Activated T-cell treated with anti-CD3 and anti-CD28 coated beads, Interleukin-2, amount 50 U/mL, for 72 hours (primary cell): ENCODE measurements at regions not wholly inside any gene's neighbourhood (a gene's known extent, or its start where the extent isn't known, plus 50 kb on each side); places are given as distances from the start of the nearest gene placed in this dataset.

ENCODE experiments used
- ATAC-seq, 2 donors: fragments of 150-1000 bp; cut with Tn5 transposase; replicated peaks in 1 of 2; 2 replicates each; pipeline ENCODE4 v1.10.0; 2021; ENCODE audit warnings: moderate library complexity in 2 of 2, mild to moderate bottlenecking in 1 of 2
- DNase-seq, 2 donors: peaks; one replicate each; pipeline ENCODE4 v3.0.0; 2021 to 2022; ENCODE audit warnings: mixed read lengths in 1 of 2
- H3K27ac Mint-ChIP-seq: one replicate; pipeline ENCODE4 v1.8.0; 2022; ENCODE audit warnings: mild to moderate bottlenecking, moderate library complexity, mixed read lengths
- H3K27me3 Mint-ChIP-seq: one replicate; pipeline ENCODE4 v1.8.0; 2022; ENCODE audit warnings: low read depth, mixed read lengths
- H3K36me3 Mint-ChIP-seq, 2 donors: one replicate each; pipeline ENCODE4 v1.8.0; 2022; ENCODE audit warnings: mixed read lengths in 2 of 2, mild to moderate bottlenecking in 1 of 2; ENCODE audit not compliant: insufficient read depth in 2 of 2
- H3K4me1 Mint-ChIP-seq: one replicate; pipeline ENCODE4 v1.8.0; 2022; ENCODE audit warnings: low read depth, mixed read lengths
- H3K4me3 Mint-ChIP-seq, 2 donors: one replicate each; pipeline ENCODE4 v1.8.0; 2022; ENCODE audit warnings: mild to moderate bottlenecking in 2 of 2, mixed read lengths in 2 of 2, moderate library complexity in 2 of 2
- H3K9me3 Mint-ChIP-seq, 2 donors: one replicate each; pipeline ENCODE4 v1.8.0; 2022; ENCODE audit warnings: mixed read lengths in 2 of 2

DNA sequence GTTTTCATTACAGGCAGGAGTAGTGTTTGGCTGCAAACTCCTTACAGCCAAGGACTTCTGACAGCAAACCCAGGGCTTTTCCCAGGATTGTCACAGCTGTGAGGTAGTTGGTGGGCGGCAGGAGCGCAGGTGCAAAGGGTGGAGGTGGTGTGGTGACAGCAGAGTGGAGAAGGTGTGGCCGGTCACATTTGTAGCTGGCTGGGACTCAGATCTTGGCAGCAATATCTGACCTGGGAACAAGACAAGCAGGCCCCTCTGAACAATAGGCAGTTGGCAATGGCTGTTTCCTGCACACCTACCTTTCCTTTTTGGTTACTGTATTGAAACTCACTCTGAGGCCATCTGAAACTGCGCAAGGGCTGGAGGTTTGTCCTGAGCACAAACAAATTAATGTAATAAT lies 327.3 kb downstream of the COG6 start:
- DNase-seq (no peak), ATAC-seq (no peak)
- no peak overlapping the region for H3K27ac Mint-ChIP-seq
- no peaks in the 10 kb centered on the region for H3K4me1 Mint-ChIP-seq
- H3K4me3 Mint-ChIP-seq: no peak overlapping the region
- no peaks in the 10 kb centered on the region for H3K36me3 Mint-ChIP-seq
- peaks cover 0 to 2% of the 10 kb centered on the region in 2 donors for H3K9me3 Mint-ChIP-seq
- no peaks in the 10 kb centered on the region for H3K27me3 Mint-ChIP-seq

DNA sequence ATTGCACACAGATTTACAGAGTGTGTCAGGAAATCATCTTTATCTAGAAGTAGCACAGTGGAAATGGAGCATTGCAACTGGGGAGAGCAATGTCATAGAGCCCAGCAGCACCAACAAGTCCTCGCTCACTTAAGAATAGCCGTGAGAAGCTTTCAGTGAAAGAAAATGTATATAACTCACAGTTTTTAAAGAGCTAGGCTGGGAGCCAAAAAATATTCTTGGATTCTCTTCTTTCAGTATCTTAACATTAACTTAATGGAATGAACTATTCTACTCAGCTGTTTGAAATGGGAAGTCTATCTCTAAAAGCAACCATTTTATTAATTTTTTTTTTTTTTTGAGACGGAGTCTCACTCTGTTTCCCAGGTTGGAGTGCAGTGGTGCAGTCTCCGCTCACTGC lies 329.6 kb downstream of the COG6 start:
- H3K9me3 Mint-ChIP-seq: peaks cover 0 to 2% of the 10 kb centered on the region in 2 donors
- H3K27me3 Mint-ChIP-seq: no peaks in the 10 kb centered on the region
- no peaks in the 10 kb centered on the region for H3K4me1 Mint-ChIP-seq
- no peaks in the 10 kb centered on the region for H3K36me3 Mint-ChIP-seq
- no peak for DNase-seq
- ATAC-seq: no peak
- no peak overlapping the region for H3K4me3 Mint-ChIP-seq
- no peak overlapping the region for H3K27ac Mint-ChIP-seq

DNA sequence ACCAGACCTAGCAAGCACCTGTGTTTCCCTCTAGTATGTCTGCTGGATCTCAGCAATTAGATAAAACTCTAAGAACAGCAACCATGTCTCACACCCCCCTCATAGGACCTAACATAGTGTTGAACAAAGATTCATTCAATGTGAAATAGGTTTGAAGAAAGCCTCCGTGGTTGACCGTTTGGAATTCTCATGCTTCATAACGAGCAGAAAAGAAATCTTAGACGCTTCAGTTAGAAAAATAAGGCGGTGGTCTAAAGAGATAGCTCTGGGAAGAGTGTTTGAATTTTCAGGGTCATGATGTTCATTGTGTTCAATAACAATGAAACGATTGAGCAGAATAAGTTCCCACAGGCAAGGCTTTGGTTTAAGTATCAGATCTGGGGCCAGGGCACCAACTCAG lies 332.9 kb downstream of the COG6 start:
- Mint-ChIP-seq H3K36me3 (no peaks in the 10 kb centered on the region), H3K4me1 (no peaks in the 10 kb centered on the region), H3K9me3 (peaks cover 0 to 2% of the 10 kb centered on the region in 2 donors), H3K27me3 (no peaks in the 10 kb centered on the region), H3K4me3 (no peak overlapping the region), H3K27ac (no peak overlapping the region)
- DNase-seq: no peak
- ATAC-seq: no peak

DNA sequence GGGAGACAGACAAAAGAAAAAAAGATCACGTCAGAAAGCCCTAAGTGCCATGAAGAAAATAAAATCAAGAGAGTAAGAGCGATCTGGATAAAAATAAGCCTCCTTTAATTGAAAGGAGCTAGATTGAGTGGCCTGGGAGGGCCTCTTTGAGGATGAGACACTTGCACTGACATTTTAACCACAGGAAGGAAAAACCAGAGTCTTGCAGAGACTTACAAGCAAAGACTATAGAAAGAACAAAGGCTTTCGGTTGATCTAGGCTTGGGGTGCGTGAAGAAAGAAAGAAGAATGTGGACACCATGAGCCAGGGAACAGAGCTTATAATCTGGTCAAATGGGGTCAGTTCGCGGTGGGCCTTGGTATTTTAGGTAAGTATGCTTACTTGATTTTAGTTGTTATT lies 342.7 kb downstream of the COG6 start:
- Mint-ChIP-seq H3K4me3 (peak overlapping the region; percentile 46 to 60), H3K27me3 (peaks cover 6% of the 10 kb centered on the region), H3K27ac (no peak overlapping the region), H3K36me3 (no peaks in the 10 kb centered on the region), H3K9me3 (peaks cover 2% of the 10 kb centered on the region in 2 donors), H3K4me1 (peaks cover 32% of the 10 kb centered on the region)
- DNase-seq: peak; percentile 17 to 21
- peak; percentile 88 to 95 for ATAC-seq

DNA sequence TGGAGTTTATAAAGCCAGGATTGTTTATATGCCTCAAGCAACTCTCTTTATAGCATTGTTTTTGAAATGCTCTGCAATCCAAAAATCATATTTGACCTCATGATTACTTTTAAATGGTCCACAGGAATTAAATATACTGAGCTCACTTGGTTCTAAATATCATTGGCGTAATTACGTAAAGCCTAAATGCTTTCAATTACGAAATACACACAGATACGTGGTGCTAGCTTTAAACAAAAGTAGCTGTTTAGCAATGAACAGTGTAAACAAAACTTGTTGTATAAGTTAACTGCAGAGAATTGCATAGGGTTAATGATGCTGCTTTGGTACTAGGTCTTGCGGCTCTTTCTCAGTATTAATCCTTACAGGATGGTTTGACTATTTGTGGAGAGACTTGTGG lies 346.6 kb downstream of the COG6 start:
- Mint-ChIP-seq H3K27ac (no peak overlapping the region), H3K4me1 (peaks cover 28% of the 10 kb centered on the region), H3K36me3 (peaks cover 0 to 4% of the 10 kb centered on the region in 2 donors), H3K4me3 (no peak overlapping the region), H3K27me3 (no peaks in the 10 kb centered on the region), H3K9me3 (peaks cover 0 to 2% of the 10 kb centered on the region in 2 donors)
- DNase-seq: no peak
- peak in 1 of 2 donors; percentile 26 for ATAC-seq

DNA sequence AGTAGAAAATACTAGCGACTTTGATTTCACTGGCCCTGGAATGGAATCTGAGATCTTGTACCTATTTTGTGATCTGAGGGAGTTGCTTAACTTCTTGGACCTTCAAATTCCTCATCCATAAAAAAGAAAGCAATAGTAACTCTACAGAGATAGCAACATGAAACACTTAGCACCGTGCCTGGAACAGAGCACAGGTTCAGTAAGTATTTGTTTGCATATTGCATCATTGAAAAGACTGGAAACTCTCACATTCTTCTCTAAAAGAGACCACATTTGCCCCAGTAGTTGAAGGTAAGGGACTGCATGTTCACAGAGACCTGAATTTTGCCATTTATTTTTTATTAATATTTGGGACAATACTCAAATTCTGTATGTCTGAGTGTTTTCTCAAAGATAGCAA lies 358.1 kb downstream of the COG6 start:
- no peak for DNase-seq
- Mint-ChIP-seq H3K27ac (no peak overlapping the region), H3K4me1 (peaks cover 11% of the 10 kb centered on the region), H3K36me3 (no peaks in the 10 kb centered on the region), H3K4me3 (no peak overlapping the region), H3K9me3 (peaks cover 2 to 5% of the 10 kb centered on the region in 2 donors), H3K27me3 (peaks cover 5% of the 10 kb centered on the region)
- no peak for ATAC-seq

DNA sequence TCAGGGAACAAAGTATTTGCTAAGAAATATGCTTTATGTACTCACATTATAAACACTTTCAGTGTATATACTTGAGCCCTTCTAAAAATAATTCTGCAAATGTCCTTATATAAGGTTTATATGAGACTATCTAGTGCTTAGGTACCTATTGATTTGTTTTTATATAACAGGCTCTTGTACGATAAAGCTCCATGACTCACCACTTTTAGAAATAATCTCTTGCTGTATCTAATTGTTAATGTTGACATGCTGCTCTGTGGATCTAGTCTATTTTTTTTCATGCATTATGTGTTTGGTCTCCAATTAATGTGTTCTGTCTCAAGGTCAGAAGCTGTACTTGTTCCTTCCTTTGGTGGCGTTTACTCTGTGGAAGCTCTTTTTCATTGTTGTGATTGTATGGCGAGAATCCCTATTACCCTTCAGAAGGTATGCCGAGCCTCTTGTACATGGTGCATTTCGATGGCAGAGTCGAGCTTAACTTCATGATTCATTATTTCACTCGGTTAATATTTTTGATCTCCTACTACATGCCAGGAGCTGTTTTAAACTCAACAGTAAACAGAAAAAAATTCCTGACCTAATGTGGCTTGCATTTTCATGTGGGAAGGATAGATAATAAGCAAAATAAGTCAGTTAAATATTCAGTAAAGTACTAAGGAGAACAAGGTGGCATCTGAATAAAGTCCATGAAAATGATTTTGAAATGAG lies 361.6 kb downstream of the COG6 start:
- no peaks in the 10 kb centered on the region for H3K36me3 Mint-ChIP-seq
- peaks cover 9% of the 10 kb centered on the region for H3K27me3 Mint-ChIP-seq
- no peak for DNase-seq
- no peak overlapping the region for H3K27ac Mint-ChIP-seq
- no peaks in the 10 kb centered on the region for H3K9me3 Mint-ChIP-seq
- no peak overlapping the region for H3K4me3 Mint-ChIP-seq
- H3K4me1 Mint-ChIP-seq: peaks cover 6% of the 10 kb centered on the region
- no peak for ATAC-seq

DNA sequence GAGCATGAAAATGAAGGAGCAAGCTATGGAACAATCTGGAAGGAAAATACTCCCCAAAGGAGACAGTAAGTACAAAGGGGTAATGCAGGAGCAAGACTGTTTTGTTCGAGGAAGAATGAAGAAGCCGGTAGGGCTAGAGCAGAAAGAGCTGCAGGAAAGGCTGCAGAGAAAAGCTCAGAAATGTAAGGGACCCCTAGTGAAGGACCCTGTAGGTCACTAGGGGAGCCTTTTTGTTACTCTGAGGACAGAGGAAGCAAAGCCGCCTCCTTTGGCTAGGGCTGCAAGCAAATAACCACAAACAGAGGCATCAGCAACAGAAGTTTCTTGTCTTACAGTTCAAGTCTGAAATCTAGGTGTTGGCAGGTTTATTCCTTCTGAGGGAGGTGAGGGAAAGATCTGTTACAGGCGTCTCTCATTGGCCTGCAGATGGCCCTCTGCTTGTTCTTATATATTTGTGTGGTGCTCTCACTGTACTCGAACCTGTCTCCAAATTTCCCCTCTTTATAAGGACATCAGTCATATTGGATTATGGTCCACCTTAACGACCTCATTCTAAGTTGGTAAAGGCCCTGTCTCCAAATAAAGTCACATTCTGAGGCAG lies 362.3 kb downstream of the COG6 start:
- Mint-ChIP-seq H3K9me3 (no peaks in the 10 kb centered on the region), H3K36me3 (no peaks in the 10 kb centered on the region), H3K4me3 (no peak overlapping the region), H3K4me1 (peaks cover 5% of the 10 kb centered on the region), H3K27me3 (peaks cover 9% of the 10 kb centered on the region), H3K27ac (no peak overlapping the region)
- ATAC-seq: no peak
- no peak for DNase-seq

DNA sequence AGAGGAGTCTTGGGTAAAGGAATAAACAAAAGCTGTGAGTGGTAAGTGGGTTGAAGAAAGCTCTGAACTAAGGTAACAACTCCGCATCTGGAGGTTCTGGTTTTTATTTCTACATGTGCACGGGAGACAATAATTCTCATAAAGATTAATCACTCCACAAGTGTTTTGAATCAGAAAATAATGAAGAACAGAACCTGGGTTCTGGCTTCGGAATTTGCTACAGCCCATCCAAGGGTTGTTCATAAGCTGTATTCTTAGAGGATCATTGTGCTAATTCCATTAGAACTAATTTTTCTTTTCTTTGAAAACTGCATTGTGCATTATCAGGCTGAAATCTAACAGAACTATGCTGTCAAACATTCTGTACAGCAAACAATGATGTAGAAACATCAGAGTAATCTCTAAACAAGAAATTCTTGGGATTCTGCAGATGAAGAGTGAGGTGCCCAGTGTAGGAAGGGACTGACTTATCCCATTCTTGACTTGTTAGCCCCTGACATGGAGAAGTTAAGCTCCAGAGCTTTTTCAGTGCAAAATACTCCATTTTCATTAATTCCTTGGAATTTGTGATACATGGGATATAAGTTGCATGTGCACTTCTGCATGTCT lies 368.2 kb downstream of the COG6 start:
- Mint-ChIP-seq H3K27me3 (peaks cover 7% of the 10 kb centered on the region), H3K4me3 (no peak overlapping the region), H3K36me3 (peaks cover 2 to 4% of the 10 kb centered on the region in 2 donors), H3K9me3 (peaks cover 0 to under 1% of the 10 kb centered on the region in 2 donors), H3K4me1 (peaks cover 48% of the 10 kb centered on the region), H3K27ac (no peak overlapping the region)
- ATAC-seq (no peak), DNase-seq (no peak)

DNA sequence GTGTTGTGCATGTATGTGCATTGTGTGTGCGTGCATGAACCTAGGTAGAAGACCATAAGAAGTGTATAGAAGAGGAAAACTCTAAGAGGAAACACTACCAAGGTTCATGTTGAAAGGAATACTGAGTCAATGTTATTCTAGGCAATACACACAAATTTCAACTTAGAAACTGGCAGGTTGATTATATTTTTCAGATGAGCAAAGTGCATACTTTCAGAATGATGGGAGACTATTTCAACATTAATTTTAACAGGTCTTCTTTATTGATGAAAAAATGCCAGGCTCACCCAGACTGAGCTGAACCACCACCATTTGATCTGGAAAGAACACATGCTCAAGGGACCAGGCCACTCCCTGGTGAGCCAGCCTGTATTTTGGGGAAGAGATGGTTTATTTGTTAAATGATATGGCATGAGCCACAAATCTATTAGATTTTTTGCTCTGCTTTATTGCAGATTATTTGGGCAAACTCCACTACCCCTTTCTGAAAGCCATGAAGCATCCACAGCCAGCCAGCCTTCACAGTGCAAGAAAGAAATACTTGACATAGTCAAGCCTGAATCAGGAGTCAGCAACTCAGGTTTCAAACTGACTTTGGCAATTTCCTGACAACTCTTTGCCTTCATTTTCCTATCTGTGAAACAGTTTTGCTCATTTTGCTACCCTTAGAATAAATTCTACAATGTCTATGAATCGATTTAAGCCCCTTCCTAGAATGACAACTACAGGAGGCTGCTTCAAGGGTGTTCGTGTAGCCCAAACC lies 368.9 kb downstream of the COG6 start:
- Mint-ChIP-seq H3K27ac (no peak overlapping the region), H3K27me3 (peaks cover 7% of the 10 kb centered on the region), H3K36me3 (peaks cover 5 to 8% of the 10 kb centered on the region in 2 donors), H3K4me3 (peak overlapping the region; percentile 42 to 51), H3K4me1 (peaks cover 52% of the 10 kb centered on the region), H3K9me3 (peaks cover 0 to 2% of the 10 kb centered on the region in 2 donors)
- no peak for ATAC-seq
- DNase-seq: no peak

DNA sequence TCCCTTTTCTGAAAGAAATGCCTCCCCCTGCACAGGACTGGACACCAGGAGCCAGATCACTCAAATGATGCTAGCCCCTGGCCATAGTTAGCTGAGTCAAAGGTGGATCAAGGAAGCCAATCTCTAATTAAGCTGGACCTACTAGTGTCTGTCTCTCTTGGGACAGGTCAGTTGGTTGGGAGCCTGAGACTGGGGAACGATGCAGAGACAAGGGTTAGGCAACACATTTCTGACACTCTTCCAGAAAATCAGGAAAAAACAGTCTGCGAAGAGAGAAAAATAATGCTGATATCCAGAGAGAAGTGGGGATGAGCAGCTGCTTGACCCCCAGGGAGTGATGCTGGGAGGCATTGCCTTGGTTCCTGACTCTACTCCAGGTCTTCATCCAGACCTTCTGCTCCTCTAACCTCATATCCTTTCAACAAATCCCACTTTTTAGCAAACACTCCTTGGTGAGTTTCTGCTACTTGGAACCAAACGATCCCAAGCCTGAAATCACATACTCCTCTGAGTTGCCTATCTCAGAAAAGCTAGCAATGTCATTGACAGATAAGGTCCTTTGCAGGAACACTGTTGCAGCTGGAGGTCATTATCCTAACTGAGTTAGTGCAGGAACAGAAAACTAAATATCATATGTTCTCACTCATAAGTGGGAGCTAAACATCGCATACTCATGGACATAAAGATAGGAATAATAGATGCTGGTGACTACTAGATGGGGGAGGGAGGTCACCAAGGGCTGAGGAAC lies 369.7 kb downstream of the COG6 start:
- peaks cover 52% of the 10 kb centered on the region for H3K4me1 Mint-ChIP-seq
- peaks cover 7% of the 10 kb centered on the region for H3K27me3 Mint-ChIP-seq
- peak overlapping the region; percentile 8 for H3K27ac Mint-ChIP-seq
- peaks cover 0 to 2% of the 10 kb centered on the region in 2 donors for H3K9me3 Mint-ChIP-seq
- DNase-seq: no peak
- peak overlapping the region; percentile 42 to 51 for H3K4me3 Mint-ChIP-seq
- peaks cover 5 to 8% of the 10 kb centered on the region in 2 donors for H3K36me3 Mint-ChIP-seq
- no peak for ATAC-seq

DNA sequence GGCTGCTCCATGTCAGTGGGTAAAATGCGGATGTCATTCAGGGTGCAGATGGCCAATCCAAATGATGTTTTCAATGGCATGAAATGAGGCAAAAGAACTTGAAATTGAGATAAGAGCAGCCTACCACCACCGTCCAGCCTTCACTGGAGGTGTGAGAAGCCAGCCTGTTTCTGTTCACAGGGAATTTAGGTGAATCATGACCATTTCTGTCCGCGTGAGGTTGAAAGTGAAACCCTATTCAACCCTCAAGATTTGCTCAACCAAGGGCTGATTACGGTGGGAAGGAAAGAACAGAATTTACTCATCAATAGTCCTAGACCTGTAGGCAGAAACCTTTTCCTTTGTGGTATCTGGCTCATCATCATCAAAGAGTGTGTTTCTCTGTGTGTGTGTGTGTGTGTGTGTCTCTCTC lies 370.7 kb downstream of the COG6 start:
- Mint-ChIP-seq H3K27ac (peak overlapping the region; percentile 4), H3K36me3 (peaks cover 5 to 8% of the 10 kb centered on the region in 2 donors), H3K4me1 (peaks cover 52% of the 10 kb centered on the region), H3K27me3 (peaks cover 7% of the 10 kb centered on the region), H3K4me3 (peak overlapping the region; percentile 50 to 57), H3K9me3 (peaks cover 0 to 2% of the 10 kb centered on the region in 2 donors)
- DNase-seq (peak; percentile 77 to 81), ATAC-seq (peak; percentile 91 to 93)
